ENCODE measurements at regions not wholly inside any gene's neighbourhood (a gene's known extent, or its start where the extent isn't known, plus 50 kb on each side); places are given as distances from the start of the nearest gene placed in this dataset.

DNA sequence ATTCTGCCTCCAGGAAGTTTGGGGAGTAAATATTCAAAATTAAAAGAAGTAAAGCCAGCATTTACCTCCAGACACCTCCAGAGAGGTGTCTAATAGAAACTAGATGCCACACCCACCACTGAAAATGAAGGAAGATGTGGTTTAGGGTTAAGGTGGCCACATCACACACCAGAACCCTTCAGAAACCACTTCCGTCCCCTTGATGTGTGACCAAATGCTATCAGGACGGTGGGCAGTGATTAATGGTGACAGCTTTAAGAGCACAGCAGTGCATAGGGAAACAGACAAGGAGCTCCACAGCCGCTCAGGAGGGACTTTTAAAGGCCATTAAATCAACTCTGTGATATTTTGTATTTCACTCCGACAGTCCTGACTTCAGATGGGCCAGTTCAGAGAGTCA is 295.2 kb downstream of the BRINP1 start:
- H3K36me3 ChIP-seq (ENCODE audit: insufficient read depth, low read length): no peaks in the 10 kb centered on the region
- no peaks in the 10 kb centered on the region for H3K4me1 ChIP-seq (ENCODE audit: insufficient read depth, low read length, severe bottlenecking)
- no peaks in the 10 kb centered on the region for H3K79me2 ChIP-seq (ENCODE audit: insufficient read depth, low read length)
- TF ChIP-seq, protein P1, sequence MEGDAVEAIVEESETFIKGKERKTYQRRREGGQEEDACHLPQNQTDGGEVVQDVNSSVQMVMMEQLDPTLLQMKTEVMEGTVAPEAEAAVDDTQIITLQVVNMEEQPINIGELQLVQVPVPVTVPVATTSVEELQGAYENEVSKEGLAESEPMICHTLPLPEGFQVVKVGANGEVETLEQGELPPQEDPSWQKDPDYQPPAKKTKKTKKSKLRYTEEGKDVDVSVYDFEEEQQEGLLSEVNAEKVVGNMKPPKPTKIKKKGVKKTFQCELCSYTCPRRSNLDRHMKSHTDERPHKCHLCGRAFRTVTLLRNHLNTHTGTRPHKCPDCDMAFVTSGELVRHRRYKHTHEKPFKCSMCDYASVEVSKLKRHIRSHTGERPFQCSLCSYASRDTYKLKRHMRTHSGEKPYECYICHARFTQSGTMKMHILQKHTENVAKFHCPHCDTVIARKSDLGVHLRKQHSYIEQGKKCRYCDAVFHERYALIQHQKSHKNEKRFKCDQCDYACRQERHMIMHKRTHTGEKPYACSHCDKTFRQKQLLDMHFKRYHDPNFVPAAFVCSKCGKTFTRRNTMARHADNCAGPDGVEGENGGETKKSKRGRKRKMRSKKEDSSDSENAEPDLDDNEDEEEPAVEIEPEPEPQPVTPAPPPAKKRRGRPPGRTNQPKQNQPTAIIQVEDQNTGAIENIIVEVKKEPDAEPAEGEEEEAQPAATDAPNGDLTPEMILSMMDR (IDR thresholded peaks at IDR 0.05; ENCODE audit: low read length): no peak
- no peak for TF ChIP-seq EZH2 (IDR thresholded peaks at IDR 0.05; ENCODE audit: borderline replicate concordance, low read length)
- no peaks in the 10 kb centered on the region for H4K20me1 ChIP-seq (ENCODE audit: insufficient read depth, low read length)
- H3K27ac ChIP-seq (ENCODE audit: low read depth, low read length, poor library complexity, severe bottlenecking): no peak overlapping the region
- no peaks in the 10 kb centered on the region for H3F3A ChIP-seq (ENCODE audit: insufficient read depth, low read length)
- H3K9me2 ChIP-seq (ENCODE audit: low read depth, low read length): no peaks in the 10 kb centered on the region
- H3K27me3 ChIP-seq (ENCODE audit: insufficient read depth, low read length): no peaks in the 10 kb centered on the region
- no peak overlapping the region for H2AFZ ChIP-seq (ENCODE audit: low read length)
- no peaks in the 10 kb centered on the region for H3K9me3 ChIP-seq (ENCODE audit: low read length)
- no peak overlapping the region for H3K9ac ChIP-seq (ENCODE audit: low read length)
- no peak overlapping the region for H3K4me3 ChIP-seq (ENCODE audit: low read depth, low read length, poor library complexity, severe bottlenecking)
- no peak overlapping the region for H3K4me2 ChIP-seq (ENCODE audit: low read length)

DNA sequence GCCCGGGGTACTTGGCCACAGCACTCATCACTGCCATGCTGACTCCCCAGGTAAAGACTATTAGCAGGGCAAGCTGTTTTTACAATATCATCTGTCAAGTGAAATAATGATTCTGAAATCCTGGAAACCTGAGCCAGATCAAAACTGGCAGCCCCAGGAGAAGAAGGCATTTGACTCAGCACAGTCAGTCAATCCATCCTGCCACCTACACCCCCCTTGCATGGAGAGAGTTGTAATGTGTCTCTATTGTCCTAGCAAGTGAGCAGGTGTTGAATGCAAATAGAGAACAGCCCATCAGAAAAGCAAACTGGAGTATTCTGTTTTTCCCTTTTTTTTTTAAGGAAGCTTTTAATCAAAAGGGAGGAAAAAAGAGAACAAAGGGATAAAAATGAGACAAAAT is 291.2 kb downstream of the BRINP1 start:
- Histone ChIP-seq H4K20me1 (ENCODE audit: insufficient read depth, low read length) (no peaks in the 10 kb centered on the region), H2AFZ (ENCODE audit: low read length) (no peak overlapping the region), H3K9me2 (ENCODE audit: low read depth, low read length) (no peaks in the 10 kb centered on the region)

DNA sequence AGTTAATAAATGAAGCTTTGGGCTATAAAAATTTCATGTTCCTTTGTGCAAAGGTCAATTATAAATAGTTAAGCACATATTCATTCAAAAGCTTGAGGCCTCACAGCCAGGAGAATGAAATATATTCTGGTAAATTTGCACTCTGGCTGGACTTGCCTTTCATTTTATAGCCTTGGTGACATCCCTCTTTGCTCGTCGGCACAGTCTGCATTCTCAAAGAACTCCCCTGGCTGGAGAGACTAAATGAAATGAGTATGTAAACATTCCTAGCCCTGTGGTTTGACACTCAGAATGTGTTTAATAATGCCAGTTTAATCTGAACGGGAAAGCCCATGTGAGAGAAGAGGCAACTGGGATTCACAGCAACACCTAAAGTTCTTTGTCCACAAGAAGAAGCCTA is 285.6 kb downstream of the BRINP1 start:
- Histone ChIP-seq H3K9me2 (ENCODE audit: low read depth, low read length) (no peaks in the 10 kb centered on the region), H3K27me3 (ENCODE audit: insufficient read depth, low read length) (no peaks in the 10 kb centered on the region), H3F3A (ENCODE audit: insufficient read depth, low read length) (no peaks in the 10 kb centered on the region), H3K79me2 (ENCODE audit: insufficient read depth, low read length) (no peaks in the 10 kb centered on the region), H3K4me2 (ENCODE audit: low read length) (no peak overlapping the region), H2AFZ (ENCODE audit: low read length) (no peak overlapping the region), H3K4me3 (ENCODE audit: low read depth, low read length, poor library complexity, severe bottlenecking) (no peak overlapping the region), H3K27ac (ENCODE audit: low read depth, low read length, poor library complexity, severe bottlenecking) (no peak overlapping the region), H3K9ac (ENCODE audit: low read length) (no peak overlapping the region), H3K4me1 (ENCODE audit: insufficient read depth, low read length, severe bottlenecking) (no peaks in the 10 kb centered on the region), H3K36me3 (ENCODE audit: insufficient read depth, low read length) (no peaks in the 10 kb centered on the region), H3K9me3 (ENCODE audit: low read length) (no peaks in the 10 kb centered on the region), H4K20me1 (ENCODE audit: insufficient read depth, low read length) (no peaks in the 10 kb centered on the region)
- TF ChIP-seq, protein P1 (IDR thresholded peaks at IDR 0.05; ENCODE audit: low read length): no peak
- TF ChIP-seq EZH2 (IDR thresholded peaks at IDR 0.05; ENCODE audit: borderline replicate concordance, low read length): no peak

More for the DNA sequence above, 291.2 kb downstream of the BRINP1 start:
- Histone ChIP-seq H3K4me1 (ENCODE audit: insufficient read depth, low read length, severe bottlenecking) (no peaks in the 10 kb centered on the region), H3K27ac (ENCODE audit: low read depth, low read length, poor library complexity, severe bottlenecking) (no peak overlapping the region), H3K36me3 (ENCODE audit: insufficient read depth, low read length) (no peaks in the 10 kb centered on the region), H3F3A (ENCODE audit: insufficient read depth, low read length) (no peaks in the 10 kb centered on the region), H3K27me3 (ENCODE audit: insufficient read depth, low read length) (no peaks in the 10 kb centered on the region), H3K4me2 (ENCODE audit: low read length) (no peak overlapping the region), H3K9ac (ENCODE audit: low read length) (no peak overlapping the region), H3K9me3 (ENCODE audit: low read length) (no peaks in the 10 kb centered on the region), H3K79me2 (ENCODE audit: insufficient read depth, low read length) (no peaks in the 10 kb centered on the region), H3K4me3 (ENCODE audit: low read depth, low read length, poor library complexity, severe bottlenecking) (no peak overlapping the region)
- TF ChIP-seq, protein P1 (IDR thresholded peaks at IDR 0.05; ENCODE audit: low read length): no peak
- TF ChIP-seq EZH2 (IDR thresholded peaks at IDR 0.05; ENCODE audit: borderline replicate concordance, low read length): no peak

All from OCI-LY1 (cell line).